Endothelial cell of umbilical vein (primary cell): ENCODE measurements at regions not wholly inside any gene's neighbourhood (a gene's known extent, or its start where the extent isn't known, plus 50 kb on each side); places are given as distances from the start of the nearest gene placed in this dataset.

ENCODE experiments used
- BruUV-seq: library from RNA; stranded (reverse); fragments of 400-500 nt; replicated peaks from 2 replicates; lab custom pipeline; 2021; lab: Mats Ljungman, UMichigan
- CTCF ChIA-PET: fragments of 300-600, 350-600 bp; sonication (Branson Sonifier 250); formaldehyde crosslinking; loops from one replicate; lab custom pipeline; 2021; ENCODE audit warnings: antibody characterized with exemption, inconsistent platforms; lab: Charles Lee
- POLR2A ChIA-PET: fragments of 300-600, 350-600 bp; sonication (Branson Sonifier 250); formaldehyde crosslinking; loops from one replicate; lab custom pipeline; 2021; ENCODE audit warnings: antibody characterized with exemption, inconsistent platforms; lab: Charles Lee
- DNase-seq: peaks from one replicate; pipeline ENCODE4 v3.0.0-alpha.2; 2011; ENCODE audit warnings: low read depth, low spot score
- FAIRE-seq: peaks from 2 replicates; lab custom pipeline; 2011; peaks lifted over from hg19 to GRCh38; lab: Jason Lieb, UNC
- H2AFZ ChIP-seq: 2 replicates; pipeline ENCODE4 v1.6.0; 2012; ENCODE audit warnings: low read depth, low read length, control low read depth, inconsistent platforms
- H3K27ac ChIP-seq: 2 replicates; pipeline ENCODE4 v1.5.1; 2011; ENCODE audit warnings: low read depth, mild to moderate bottlenecking, control low read depth, low read length, moderate library complexity; ENCODE audit not compliant: insufficient read depth
- H3K27me3 ChIP-seq, 2 experiments: 2 replicates each; pipeline versions ENCODE4 v1.6.0 to v1.6.1; 2011; ENCODE audit warnings: low read length in 2 of 2, mixed read lengths in 1 of 2; ENCODE audit not compliant: control insufficient read depth in 2 of 2, insufficient read depth in 2 of 2
- H3K36me3 ChIP-seq, 2 experiments: 2 replicates in 1 of 2; 3 replicates in 1 of 2; pipeline ENCODE4 v1.5.1; 2011; ENCODE audit warnings: low read length in 2 of 2, mild to moderate bottlenecking in 1 of 2, moderate library complexity in 1 of 2; ENCODE audit not compliant: control insufficient read depth in 2 of 2, insufficient read depth in 2 of 2; ENCODE audit errors: extremely low read depth in 1 of 2
- H3K4me1 ChIP-seq: 3 replicates; pipeline ENCODE4 v1.5.1; 2011; ENCODE audit warnings: mild to moderate bottlenecking, low read length; ENCODE audit not compliant: control insufficient read depth, insufficient read depth; ENCODE audit errors: extremely low read depth
- H3K4me2 ChIP-seq: 2 replicates; pipeline ENCODE4 v1.6.1; 2011; ENCODE audit warnings: low read length, control low read depth, mixed read lengths; ENCODE audit not compliant: insufficient read depth
- H3K4me3 ChIP-seq, 3 experiments: fragments of 200-600 bp in 1 of 3; sonication (generic), shearing (Covaris generic) in 1 of 3; replicated peaks in 1 of 3; 2 replicates each; pipeline ENCODE4 v1.5.1; 2011 to 2016; ENCODE audit warnings: control low read depth in 3 of 3, low read length in 3 of 3, mild to moderate bottlenecking in 2 of 3, inconsistent platforms in 1 of 3, low read depth in 1 of 3, moderate library complexity in 1 of 3; ENCODE audit not compliant: insufficient read depth in 1 of 3
- H3K79me2 ChIP-seq: 2 replicates; pipeline ENCODE4 v1.6.0; 2012; ENCODE audit warnings: low read length, inconsistent platforms; ENCODE audit not compliant: control insufficient read depth, insufficient read depth
- H3K9ac ChIP-seq: replicated peaks from 2 replicates; pipeline ENCODE3; 2011; ENCODE audit warnings: low read length, control low read depth; ENCODE audit not compliant: insufficient read depth; ENCODE audit errors: extremely low read depth
- H3K9me1 ChIP-seq: replicated peaks from 3 replicates; pipeline ENCODE4 v1.6.0; 2011; ENCODE audit warnings: mild to moderate bottlenecking, low read length; ENCODE audit not compliant: control insufficient read depth, insufficient read depth; ENCODE audit errors: extremely low read depth
- H3K9me3 ChIP-seq: replicated peaks from 2 replicates; pipeline ENCODE4 v1.5.1; 2012; ENCODE audit warnings: low read length, inconsistent platforms; ENCODE audit not compliant: control insufficient read depth, insufficient read depth
- H4K20me1 ChIP-seq: replicated peaks from 2 replicates; pipeline ENCODE3; 2011; ENCODE audit warnings: mild to moderate bottlenecking, low read length; ENCODE audit not compliant: control insufficient read depth, insufficient read depth; ENCODE audit errors: extremely low read depth
- CTCF ChIP-seq, 2 donors: IDR thresholded peaks; 1 replicate in 1 of 2; 2 replicates in 1 of 2; pipeline ENCODE4 v1.5.1; 2011; ENCODE audit warnings: low read length in 2 of 2, mild to moderate bottlenecking in 2 of 2, moderate library complexity in 2 of 2, control low read depth in 1 of 2, inconsistent platforms in 1 of 2, low read depth in 1 of 2; ENCODE audit not compliant: insufficient read depth in 1 of 2; ENCODE audit errors: extremely low read depth in 1 of 2
- EZH2 ChIP-seq: IDR thresholded peaks from 2 replicates; pipeline ENCODE4 v1.6.1; 2012; ENCODE audit warnings: borderline replicate concordance, low read depth, mild to moderate bottlenecking, moderate library complexity, low read length, inconsistent platforms; ENCODE audit not compliant: severe bottlenecking
- FOS ChIP-seq: IDR thresholded peaks from 2 replicates; pipeline ENCODE4 v1.6.1; 2011; ENCODE audit warnings: mild to moderate bottlenecking, low read length, moderate library complexity, borderline replicate concordance; ENCODE audit not compliant: insufficient read depth
- GATA2 ChIP-seq: IDR thresholded peaks from 2 replicates; pipeline ENCODE4 v1.7.0; 2011; ENCODE audit warnings: low read depth, mild to moderate bottlenecking, moderate library complexity, mixed read lengths, low read length; ENCODE audit not compliant: insufficient read length, insufficient read depth
- JUN ChIP-seq: IDR thresholded peaks from 2 replicates; pipeline ENCODE4 v1.6.1; 2011; ENCODE audit warnings: borderline replicate concordance, low read depth; ENCODE audit not compliant: insufficient read length, insufficient read depth
- MAX ChIP-seq: IDR thresholded peaks from 2 replicates; pipeline ENCODE4 v1.6.1; 2011; ENCODE audit not compliant: insufficient read depth, insufficient read length
- MYC ChIP-seq: IDR thresholded peaks from one replicate; pipeline ENCODE4 v1.6.1; 2011; ENCODE audit warnings: mild to moderate bottlenecking, low read depth, low read length
- POLR2A ChIP-seq: IDR thresholded peaks from 2 replicates; pipeline ENCODE4 v1.6.1; 2012; ENCODE audit warnings: low read depth, mild to moderate bottlenecking, control low read depth, low read length
- POLR2AphosphoS5 ChIP-seq: IDR thresholded peaks from 2 replicates; pipeline ENCODE4 v1.6.1; 2012; ENCODE audit warnings: low read depth, mild to moderate bottlenecking, control low read depth, low read length, moderate library complexity; ENCODE audit not compliant: insufficient read depth
- dilution Hi-C: fragments of 300-500 bp; cut with MboI; formaldehyde crosslinking; loops from one replicate; pipeline ENCODE4 v1.15.0; 2019; ENCODE audit warnings: low sequenced_read_pairs; ENCODE audit not compliant: extremely low pct_ligation_motif_present
- intact Hi-C: fragments of 100-400 bp; cut with micrococcal nuclease; formaldehyde crosslinking; loops from one replicate; pipeline ENCODE4 v1.10.0; 2022

- Histone ChIP-seq H3K4me2 (no peak overlapping the region), H4K20me1 (no peaks in the 10 kb centered on the region), H2AFZ (no peak overlapping the region), H3K4me1 (no peaks in the 10 kb centered on the region), H3K36me3 (no peaks in the 10 kb centered on the region), H3K9me1 (no peaks in the 10 kb centered on the region), H3K79me2 (no peaks in the 10 kb centered on the region), H3K27me3 (no peaks in the 10 kb centered on the region), H3K9me3 (peaks cover 2% of the 10 kb centered on the region), H3K4me3 (no peak overlapping the region), H3K27ac (no peak overlapping the region), H3K9ac (no peak overlapping the region)
- ChIA-PET CTCF (no interaction called here), POLR2A (no interaction called here)
- intact Hi-C loops, result no loop called here
- no peak for DNase-seq
- dilution Hi-C loops, result no loop called here
- TF ChIP-seq POLR2AphosphoS5, result no peak
- TF ChIP-seq EZH2, result no peak
- TF ChIP-seq MYC, result no peak
- no peak for TF ChIP-seq FOS
- no peak for TF ChIP-seq GATA2
- TF ChIP-seq MAX, result no peak
- TF ChIP-seq CTCF (IDR thresholded peaks at IDR 0.05; ENCODE audit: extremely low read depth in 1 of 2, insufficient read depth in 1 of 2, low read depth in 1 of 2, low read length in 2 of 2), result no peak
- TF ChIP-seq JUN, result no peak
- TF ChIP-seq POLR2A, result no peak
- BruUV-seq, result no TSS peak
- FAIRE-seq, result no peak
These were observed 373.0 kb upstream of the ESRRG start for GRCh38 chr1:217096200-217096599.
